Astrocyte (in vitro differentiated cells and primary cell): ENCODE measurements at regions not wholly inside any gene's neighbourhood (a gene's known extent, or its start where the extent isn't known, plus 50 kb on each side); places are given as distances from the start of the nearest gene placed in this dataset.

Experiments
- CTCF ChIP-seq: IDR thresholded peaks from 2 replicates; pipeline ENCODE4 v1.5.1; 2011; ENCODE audit warnings: low read depth, mild to moderate bottlenecking, inconsistent platforms, low read length, moderate library complexity; ENCODE audit not compliant: insufficient read depth
- EZH2 ChIP-seq: IDR thresholded peaks from 2 replicates; pipeline ENCODE4 v1.6.1; 2012; ENCODE audit warnings: mild to moderate bottlenecking, low read length, inconsistent platforms; ENCODE audit not compliant: insufficient read depth

GRCh38 chr9:117564839-117565238, 139.4 kb upstream of the TLR4 start:
- TF ChIP-seq CTCF: no peak
- TF ChIP-seq EZH2: no peak
